ENCODE measurements at regions not wholly inside any gene's neighbourhood (a gene's known extent, or its start where the extent isn't known, plus 50 kb on each side); places are given as distances from the start of the nearest gene placed in this dataset.

DNA sequence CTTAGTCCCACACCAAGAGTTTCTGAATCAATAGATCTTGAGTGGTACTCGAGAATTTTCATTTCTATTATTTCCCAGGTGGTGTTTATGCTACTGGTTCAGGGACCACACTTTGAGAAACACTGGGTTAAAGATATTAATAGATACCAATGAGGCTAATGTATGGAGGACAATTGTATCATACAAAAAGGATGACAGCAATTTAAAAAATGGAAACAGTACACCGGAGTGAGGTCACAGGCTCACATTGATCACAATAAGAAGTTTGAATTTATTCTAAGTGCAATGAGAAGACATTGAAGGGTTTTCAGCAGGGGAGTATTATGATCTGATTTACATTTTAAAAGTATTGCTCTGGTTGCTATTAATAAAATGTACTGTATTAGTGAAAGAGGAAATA, 488.3 kb downstream of the PCDH17 start:
- no peaks in the 10 kb centered on the region for H3K27me3 Mint-ChIP-seq (ENCODE audit: low read depth)

DNA sequence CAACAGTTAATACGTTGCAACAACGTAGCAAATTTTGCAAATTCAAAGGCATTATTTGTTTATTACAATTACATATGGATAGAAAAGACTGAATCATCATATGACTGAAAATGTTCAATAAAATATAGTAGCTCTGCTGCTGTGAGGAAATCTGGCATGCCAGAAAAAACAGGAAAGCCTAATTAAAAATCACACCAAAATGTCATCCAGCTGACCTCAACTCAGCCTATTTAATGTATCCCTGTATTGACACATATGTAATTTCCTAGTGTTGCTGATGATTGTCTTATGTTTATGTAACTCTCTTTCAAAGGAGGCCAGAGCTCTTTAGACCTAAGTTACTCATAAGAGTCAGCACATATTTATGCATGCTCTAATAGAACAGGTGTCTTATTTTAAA, 495.0 kb downstream of the PCDH17 start:
- no peaks in the 10 kb centered on the region for H3K27me3 Mint-ChIP-seq (ENCODE audit: low read depth)
- H3K27ac Mint-ChIP-seq (ENCODE audit: unreplicated experiment) = no peak overlapping the region
- peaks cover 31% of the 10 kb centered on the region for H3K9me3 Mint-ChIP-seq (ENCODE audit: low read depth)
- H3K4me3 Mint-ChIP-seq (ENCODE audit: unreplicated experiment) = no peak overlapping the region
- no peaks in the 10 kb centered on the region for H3K4me1 Mint-ChIP-seq (ENCODE audit: low read depth)
- DNase-seq (ENCODE audit: low spot score) = no peak
- H3K36me3 Mint-ChIP-seq (ENCODE audit: low read depth) = peaks cover 4% of the 10 kb centered on the region
- TF ChIP-seq, protein P1, sequence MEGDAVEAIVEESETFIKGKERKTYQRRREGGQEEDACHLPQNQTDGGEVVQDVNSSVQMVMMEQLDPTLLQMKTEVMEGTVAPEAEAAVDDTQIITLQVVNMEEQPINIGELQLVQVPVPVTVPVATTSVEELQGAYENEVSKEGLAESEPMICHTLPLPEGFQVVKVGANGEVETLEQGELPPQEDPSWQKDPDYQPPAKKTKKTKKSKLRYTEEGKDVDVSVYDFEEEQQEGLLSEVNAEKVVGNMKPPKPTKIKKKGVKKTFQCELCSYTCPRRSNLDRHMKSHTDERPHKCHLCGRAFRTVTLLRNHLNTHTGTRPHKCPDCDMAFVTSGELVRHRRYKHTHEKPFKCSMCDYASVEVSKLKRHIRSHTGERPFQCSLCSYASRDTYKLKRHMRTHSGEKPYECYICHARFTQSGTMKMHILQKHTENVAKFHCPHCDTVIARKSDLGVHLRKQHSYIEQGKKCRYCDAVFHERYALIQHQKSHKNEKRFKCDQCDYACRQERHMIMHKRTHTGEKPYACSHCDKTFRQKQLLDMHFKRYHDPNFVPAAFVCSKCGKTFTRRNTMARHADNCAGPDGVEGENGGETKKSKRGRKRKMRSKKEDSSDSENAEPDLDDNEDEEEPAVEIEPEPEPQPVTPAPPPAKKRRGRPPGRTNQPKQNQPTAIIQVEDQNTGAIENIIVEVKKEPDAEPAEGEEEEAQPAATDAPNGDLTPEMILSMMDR (IDR thresholded peaks at IDR 0.05) = no peak

More for the DNA sequence above, 488.3 kb downstream of the PCDH17 start:
- Mint-ChIP-seq H3K9me3 (ENCODE audit: low read depth) (no peaks in the 10 kb centered on the region), H3K36me3 (ENCODE audit: low read depth) (no peaks in the 10 kb centered on the region), H3K4me1 (ENCODE audit: low read depth) (no peaks in the 10 kb centered on the region), H3K27ac (ENCODE audit: unreplicated experiment) (no peak overlapping the region), H3K4me3 (ENCODE audit: unreplicated experiment) (no peak overlapping the region)
- DNase-seq (ENCODE audit: low spot score) = no peak
- TF ChIP-seq, protein P1 (IDR thresholded peaks at IDR 0.05) = no peak

- Mint-ChIP-seq H3K4me1 (ENCODE audit: low read depth) (no peaks in the 10 kb centered on the region), H3K9me3 (ENCODE audit: low read depth) (peaks cover 38% of the 10 kb centered on the region), H3K27me3 (ENCODE audit: low read depth) (no peaks in the 10 kb centered on the region), H3K4me3 (ENCODE audit: unreplicated experiment) (no peak overlapping the region), H3K27ac (ENCODE audit: unreplicated experiment) (no peak overlapping the region), H3K36me3 (ENCODE audit: low read depth) (peaks cover 4% of the 10 kb centered on the region)
- TF ChIP-seq, protein P1 (IDR thresholded peaks at IDR 0.05) = no peak
- no peak for DNase-seq (ENCODE audit: low spot score)
Measured at GRCh38 chr13:58134012-58134411, 502.5 kb downstream of the PCDH17 start.

DNA sequence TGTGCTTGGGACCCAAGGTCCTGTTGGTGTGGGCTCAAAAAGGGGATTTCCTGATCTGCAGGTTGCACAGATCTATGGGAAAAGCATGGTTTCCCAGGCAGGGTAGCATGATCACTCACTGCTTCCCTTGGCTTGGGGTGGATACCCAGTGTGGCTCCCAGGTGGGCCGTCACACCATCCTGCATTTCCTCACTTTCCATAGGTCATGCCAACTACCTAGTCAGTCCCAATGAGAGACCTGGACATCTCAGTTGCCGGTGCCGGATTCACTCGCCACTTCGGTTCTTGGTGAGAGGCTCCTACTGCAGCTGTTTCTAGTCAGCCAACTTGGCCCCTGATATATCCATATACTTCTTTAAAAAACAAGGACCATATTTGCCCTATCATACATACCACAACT, 503.0 kb downstream of the PCDH17 start:
- H3K36me3 Mint-ChIP-seq (ENCODE audit: low read depth) = peaks cover 4% of the 10 kb centered on the region
- no peaks in the 10 kb centered on the region for H3K4me1 Mint-ChIP-seq (ENCODE audit: low read depth)
- H3K27me3 Mint-ChIP-seq (ENCODE audit: low read depth) = no peaks in the 10 kb centered on the region
- no peak overlapping the region for H3K4me3 Mint-ChIP-seq (ENCODE audit: unreplicated experiment)
- DNase-seq (ENCODE audit: low spot score) = no peak
- TF ChIP-seq, protein P1 (IDR thresholded peaks at IDR 0.05) = no peak
- H3K27ac Mint-ChIP-seq (ENCODE audit: unreplicated experiment) = no peak overlapping the region
- peaks cover 33% of the 10 kb centered on the region for H3K9me3 Mint-ChIP-seq (ENCODE audit: low read depth)

DNA sequence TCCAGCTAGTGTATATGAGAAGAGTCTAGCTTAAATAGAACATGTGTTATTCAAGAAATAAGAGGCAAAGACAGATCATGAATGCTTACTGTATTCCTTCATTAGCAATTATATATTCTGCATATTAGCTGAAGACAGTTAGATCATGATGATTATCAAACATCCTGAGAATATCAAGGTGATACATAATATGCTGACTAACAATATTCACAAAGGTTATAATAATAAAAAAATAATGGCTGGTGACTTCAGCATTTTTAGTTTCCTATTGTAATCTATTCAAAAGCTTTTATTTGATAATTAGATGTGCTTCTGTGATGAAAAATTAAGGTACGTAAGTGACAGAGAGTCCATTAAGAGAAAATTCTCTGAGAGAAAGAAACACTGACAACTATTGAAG, 511.4 kb downstream of the PCDH17 start:
- H3K36me3 Mint-ChIP-seq (ENCODE audit: low read depth) = no peaks in the 10 kb centered on the region

More for the DNA sequence above, 511.4 kb downstream of the PCDH17 start:
- TF ChIP-seq, protein P1 (IDR thresholded peaks at IDR 0.05) = no peak
- Mint-ChIP-seq H3K9me3 (ENCODE audit: low read depth) (peaks cover 9% of the 10 kb centered on the region), H3K27me3 (ENCODE audit: low read depth) (no peaks in the 10 kb centered on the region), H3K27ac (ENCODE audit: unreplicated experiment) (no peak overlapping the region), H3K4me1 (ENCODE audit: low read depth) (no peaks in the 10 kb centered on the region), H3K4me3 (ENCODE audit: unreplicated experiment) (no peak overlapping the region)
- DNase-seq (ENCODE audit: low spot score) = no peak
